ENCODE measurements at regions not wholly inside any gene's neighbourhood (a gene's known extent, or its start where the extent isn't known, plus 50 kb on each side); places are given as distances from the start of the nearest gene placed in this dataset.
A peak's percentile ranks its signal among the peaks of the same experiment; 100 is the strongest.

DNA sequence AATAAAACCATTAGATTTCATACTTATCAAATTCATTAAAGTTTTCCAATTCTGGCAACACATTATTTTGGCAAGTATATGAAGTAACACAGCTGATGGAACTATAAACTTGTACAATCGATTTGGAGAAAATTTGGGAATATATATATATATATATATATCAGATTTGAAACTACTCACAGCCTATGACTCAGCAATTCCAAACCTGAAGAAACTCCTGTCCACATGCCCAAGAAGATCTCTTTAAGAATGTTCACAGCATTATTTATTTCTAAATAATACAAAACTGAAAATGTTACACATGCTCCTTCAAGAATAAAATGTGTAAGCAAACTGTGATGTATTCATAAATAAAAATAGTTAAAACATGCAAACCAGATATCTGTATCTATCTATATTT is 270.1 kb downstream of the TFAP2A start:
- no TSS peak for BruUV-seq (replicated peaks)
- TF ChIP-seq REST (IDR thresholded peaks at IDR 0.05; ENCODE audit: insufficient read depth in 1 of 2, low read depth in 2 of 2, low read length in 1 of 2), result no peak
- no peak for TF ChIP-seq SIN3A (IDR thresholded peaks at IDR 0.05; ENCODE audit: borderline replicate concordance, insufficient read depth, low read depth, low read length)
- no peak for TF ChIP-seq TCF7L2 (IDR thresholded peaks at IDR 0.05; ENCODE audit: low read depth, low read length)
- H3K4me3 ChIP-seq (ENCODE audit: low read depth in 2 of 2, low read length in 2 of 2), result no peak overlapping the region
- DNase-seq (ENCODE audit: low read depth, low spot score) (no peak), ATAC-seq (no peak)
- peaks cover 8% of the 10 kb centered on the region for H3K4me1 ChIP-seq (ENCODE audit: control insufficient read depth, insufficient read depth, low read length)
- in situ Hi-C loops (cut with HindIII; ENCODE audit: low pct_unique_long_range_greater_than_20kb, low sequenced_read_pairs), result no loop called here
- H3K36me3 ChIP-seq (ENCODE audit: control insufficient read depth, insufficient read depth, low read length), result no peaks in the 10 kb centered on the region
- CTCF ChIA-PET, result no interaction called here
- H3K27me3 ChIP-seq (ENCODE audit: control insufficient read depth, insufficient read depth, low read length), result no peaks in the 10 kb centered on the region
- H3K9me3 ChIP-seq (ENCODE audit: control insufficient read depth, insufficient read depth, low read depth, low read length), result no peaks in the 10 kb centered on the region
- POLR2A ChIA-PET, result interaction anchor here (0.6 kb wide), 1 partner anchor 1901 kb away, joined by 15 read pairs; no protein-coding TSS in a partner anchor
- intact Hi-C loops (cut with micrococcal nuclease; ENCODE audit: unreplicated experiment), result no loop called here
- H3K27ac ChIP-seq (ENCODE audit: low read length), result no peak overlapping the region

DNA sequence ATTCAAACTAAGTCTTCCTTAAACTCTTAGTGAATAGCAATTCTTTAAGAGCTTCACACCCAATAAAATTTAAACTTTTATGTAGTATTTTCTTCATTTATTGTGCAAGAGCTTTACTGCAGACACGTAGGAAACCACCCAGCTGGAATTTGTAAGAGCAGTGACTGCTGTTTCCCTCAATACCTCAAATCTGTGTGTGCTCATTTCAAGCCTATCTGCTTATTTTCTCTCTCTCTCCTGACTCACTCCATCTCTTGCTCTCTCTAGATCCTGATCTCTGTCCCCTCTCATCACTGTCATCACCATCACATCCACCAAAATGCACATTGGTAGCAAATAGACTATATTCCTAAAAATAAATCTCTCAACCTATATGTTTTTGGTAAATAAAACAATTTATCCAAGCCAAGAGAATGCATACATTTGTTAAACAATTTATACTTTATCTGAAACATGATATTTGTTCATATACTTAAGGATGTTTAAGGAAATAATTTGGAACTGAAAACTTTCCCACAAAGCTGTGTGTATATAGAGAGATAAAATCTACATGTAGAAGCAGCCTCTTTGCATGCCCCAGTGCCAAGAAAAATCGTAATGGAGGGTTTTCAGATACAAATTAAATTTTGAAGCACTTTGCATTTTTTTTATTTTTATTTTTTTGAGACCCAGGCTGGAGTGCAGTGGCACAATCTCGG is 273.0 kb downstream of the TFAP2A start:
- Histone ChIP-seq H3K36me3 (ENCODE audit: control insufficient read depth, insufficient read depth, low read length) (no peaks in the 10 kb centered on the region), H3K27ac (ENCODE audit: low read length) (no peak overlapping the region), H3K9me3 (ENCODE audit: control insufficient read depth, insufficient read depth, low read depth, low read length) (no peaks in the 10 kb centered on the region), H3K4me1 (ENCODE audit: control insufficient read depth, insufficient read depth, low read length) (peaks cover 8% of the 10 kb centered on the region), H3K27me3 (ENCODE audit: control insufficient read depth, insufficient read depth, low read length) (no peaks in the 10 kb centered on the region), H3K4me3 (ENCODE audit: low read depth in 2 of 2, low read length in 2 of 2) (no peak overlapping the region)
- TF ChIP-seq TCF7L2 (IDR thresholded peaks at IDR 0.05; ENCODE audit: low read depth, low read length), result no peak
- no peak for TF ChIP-seq POLR2AphosphoS5 (IDR thresholded peaks at IDR 0.05; ENCODE audit: low read depth, low read length)
- POLR2A ChIA-PET, result no interaction called here
- intact Hi-C loops (cut with micrococcal nuclease; ENCODE audit: unreplicated experiment), result no loop called here
- DNase-seq (ENCODE audit: low read depth, low spot score) (no peak), ATAC-seq (no peak)
- CTCF ChIA-PET, result no interaction called here
- in situ Hi-C loops (cut with HindIII; ENCODE audit: low pct_unique_long_range_greater_than_20kb, low sequenced_read_pairs), result no loop called here
- no TSS peak for BruUV-seq (replicated peaks)

DNA sequence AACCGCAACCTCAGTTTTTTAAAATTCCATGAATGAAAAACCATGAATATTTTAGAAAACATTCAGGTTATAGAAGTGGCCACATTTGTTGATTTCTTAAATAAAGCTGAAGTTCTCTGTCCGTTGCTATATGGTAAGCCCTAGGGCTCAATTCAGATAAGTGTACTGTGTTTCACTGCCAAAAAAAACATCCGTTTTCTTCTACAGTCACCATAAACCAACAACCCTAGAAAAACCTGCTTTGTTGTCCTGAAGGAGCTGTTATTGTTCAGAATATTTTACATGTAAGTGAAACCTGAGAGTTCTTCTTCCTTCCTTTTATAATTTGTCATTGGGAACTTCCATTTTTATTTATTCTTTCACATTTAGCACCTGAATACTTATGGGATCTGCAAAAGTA is 274.1 kb downstream of the TFAP2A start:
- in situ Hi-C loops (cut with HindIII; ENCODE audit: low pct_unique_long_range_greater_than_20kb, low sequenced_read_pairs) (no loop called here), intact Hi-C loops (cut with micrococcal nuclease; ENCODE audit: unreplicated experiment) (no loop called here)
- Histone ChIP-seq H3K9me3 (ENCODE audit: control insufficient read depth, insufficient read depth, low read depth, low read length) (no peaks in the 10 kb centered on the region), H3K4me1 (ENCODE audit: control insufficient read depth, insufficient read depth, low read length) (peaks cover 8% of the 10 kb centered on the region), H3K36me3 (ENCODE audit: control insufficient read depth, insufficient read depth, low read length) (no peaks in the 10 kb centered on the region), H3K27me3 (ENCODE audit: control insufficient read depth, insufficient read depth, low read length) (no peaks in the 10 kb centered on the region), H3K4me3 (ENCODE audit: low read depth in 2 of 2, low read length in 2 of 2) (no peak overlapping the region), H3K27ac (ENCODE audit: low read length) (0 out of 2 replicates have a peak overlapping the region, but pooled peaks have one; percentile 23)
- ChIA-PET POLR2A (no interaction called here), CTCF (no interaction called here)
- TF ChIP-seq REST (IDR thresholded peaks at IDR 0.05; ENCODE audit: insufficient read depth in 1 of 2, low read depth in 2 of 2, low read length in 1 of 2) (no peak), TCF7L2 (IDR thresholded peaks at IDR 0.05; ENCODE audit: low read depth, low read length) (0 out of 2 replicates have a peak, but pooled peaks have one; percentile 31)
- ATAC-seq (peak; percentile 62; the same call in 1 of the 2 replicates), DNase-seq (ENCODE audit: low read depth, low spot score) (no peak)
- BruUV-seq (replicated peaks), result no TSS peak

All from Panc1 (cell line).